ENCODE measurements at regions not wholly inside any gene's neighbourhood (a gene's known extent, or its start where the extent isn't known, plus 50 kb on each side); places are given as distances from the start of the nearest gene placed in this dataset.

- TF ChIP-seq POLR2A (IDR thresholded peaks at IDR 0.05) = no peak
- TF ChIP-seq, protein P1, sequence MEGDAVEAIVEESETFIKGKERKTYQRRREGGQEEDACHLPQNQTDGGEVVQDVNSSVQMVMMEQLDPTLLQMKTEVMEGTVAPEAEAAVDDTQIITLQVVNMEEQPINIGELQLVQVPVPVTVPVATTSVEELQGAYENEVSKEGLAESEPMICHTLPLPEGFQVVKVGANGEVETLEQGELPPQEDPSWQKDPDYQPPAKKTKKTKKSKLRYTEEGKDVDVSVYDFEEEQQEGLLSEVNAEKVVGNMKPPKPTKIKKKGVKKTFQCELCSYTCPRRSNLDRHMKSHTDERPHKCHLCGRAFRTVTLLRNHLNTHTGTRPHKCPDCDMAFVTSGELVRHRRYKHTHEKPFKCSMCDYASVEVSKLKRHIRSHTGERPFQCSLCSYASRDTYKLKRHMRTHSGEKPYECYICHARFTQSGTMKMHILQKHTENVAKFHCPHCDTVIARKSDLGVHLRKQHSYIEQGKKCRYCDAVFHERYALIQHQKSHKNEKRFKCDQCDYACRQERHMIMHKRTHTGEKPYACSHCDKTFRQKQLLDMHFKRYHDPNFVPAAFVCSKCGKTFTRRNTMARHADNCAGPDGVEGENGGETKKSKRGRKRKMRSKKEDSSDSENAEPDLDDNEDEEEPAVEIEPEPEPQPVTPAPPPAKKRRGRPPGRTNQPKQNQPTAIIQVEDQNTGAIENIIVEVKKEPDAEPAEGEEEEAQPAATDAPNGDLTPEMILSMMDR (IDR thresholded peaks at IDR 0.05) = no peak
Measured at GRCh38 chr11:130718120-130718519, 198.2 kb downstream of the SNX19 start.
